Parathyroid adenoma (tissue), 2 donors: ENCODE measurements at regions not wholly inside any gene's neighbourhood (a gene's known extent, or its start where the extent isn't known, plus 50 kb on each side); places are given as distances from the start of the nearest gene placed in this dataset.

Experiments
- H2AFZ ChIP-seq: fragments of 300-600 bp; sonication (generic); one replicate; pipeline ENCODE4 v1.7.0; 2017; ENCODE audit warnings: antibody characterized with exemption, mild to moderate bottlenecking
- H3K27ac ChIP-seq: fragments of 300-600 bp; sonication (generic); one replicate; pipeline ENCODE4 v1.7.0; 2017
- H3K27me3 ChIP-seq: fragments of 300-600 bp; sonication (generic); one replicate; pipeline ENCODE4 v1.7.0; 2017; ENCODE audit warnings: low read length; ENCODE audit not compliant: control insufficient read depth, insufficient read depth
- H3K36me3 ChIP-seq: fragments of 300-600 bp; sonication (generic); one replicate; pipeline ENCODE4 v1.7.0; 2017; ENCODE audit warnings: low read length; ENCODE audit not compliant: control insufficient read depth, insufficient read depth
- H3K4me1 ChIP-seq: fragments of 300-600 bp; sonication (generic); one replicate; pipeline ENCODE4 v1.7.0; 2017; ENCODE audit warnings: control low read depth
- H3K4me2 ChIP-seq: fragments of 300-600 bp; sonication (generic); one replicate; pipeline ENCODE4 v1.7.0; 2017; ENCODE audit warnings: low read length
- H3K4me3 ChIP-seq: fragments of 300-600 bp; sonication (generic); one replicate; pipeline ENCODE4 v1.7.0; 2017; ENCODE audit warnings: low read depth, low read length
- H3K79me2 ChIP-seq: fragments of 300-600 bp; sonication (generic); one replicate; pipeline ENCODE4 v1.7.0; 2017; ENCODE audit warnings: control low read depth
- H3K9ac ChIP-seq: fragments of 300-600 bp; sonication (generic); one replicate; pipeline ENCODE4 v1.7.0; 2017; ENCODE audit warnings: mild to moderate bottlenecking
- H3K9me3 ChIP-seq: fragments of 300-600 bp; sonication (generic); one replicate; pipeline ENCODE4 v1.7.0; 2017; ENCODE audit warnings: low read length; ENCODE audit not compliant: control insufficient read depth
- TF ChIP-seq, protein P1 (sequence below): fragments of 300-600 bp; sonication (generic); IDR thresholded peaks from one replicate; pipeline ENCODE4 v1.7.0; 2017; ENCODE audit warnings: antibody characterized with exemption, mild to moderate bottlenecking
- donor health status: primary hyperparathyroidism.

DNA sequence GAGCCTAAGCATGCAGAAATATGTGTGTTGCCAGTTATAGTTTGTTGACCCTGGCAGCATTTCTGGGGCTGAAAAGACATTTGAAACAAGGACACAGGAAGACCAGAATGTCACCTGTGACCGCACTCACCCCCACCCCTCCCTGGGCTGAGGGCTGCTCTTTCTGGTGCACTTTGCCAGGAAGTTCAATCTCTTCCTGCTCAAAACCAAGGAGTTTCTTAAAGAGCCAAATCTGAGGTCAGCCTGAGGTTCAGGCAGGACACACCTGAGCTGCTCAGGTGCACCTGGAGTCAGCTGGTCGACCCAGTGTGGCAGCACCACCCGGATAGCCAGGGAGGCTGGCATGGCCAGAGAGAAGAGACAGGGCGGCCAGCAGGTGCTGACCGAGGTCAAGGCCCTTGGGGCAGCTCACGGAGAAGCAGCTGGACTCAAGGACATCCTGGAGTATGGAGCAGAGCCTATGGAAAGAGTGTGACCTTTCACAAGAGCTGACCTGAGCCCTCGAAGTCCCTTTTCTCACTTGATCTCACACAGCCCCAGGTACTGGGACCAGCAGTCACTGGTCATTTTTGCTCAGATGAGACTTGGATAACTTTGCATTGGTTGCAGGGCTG lies 376.9 kb upstream of the IRX4 start:
- Histone ChIP-seq H3K4me3 (no peak overlapping the region), H3K9ac (no peak overlapping the region), H3K4me1 (no peaks in the 10 kb centered on the region), H3K27me3 (no peaks in the 10 kb centered on the region), H3K27ac (no peak overlapping the region), H2AFZ (no peak overlapping the region), H3K36me3 (no peaks in the 10 kb centered on the region), H3K79me2 (no peaks in the 10 kb centered on the region), H3K4me2 (no peak overlapping the region), H3K9me3 (no peaks in the 10 kb centered on the region)
- TF ChIP-seq, protein P1, sequence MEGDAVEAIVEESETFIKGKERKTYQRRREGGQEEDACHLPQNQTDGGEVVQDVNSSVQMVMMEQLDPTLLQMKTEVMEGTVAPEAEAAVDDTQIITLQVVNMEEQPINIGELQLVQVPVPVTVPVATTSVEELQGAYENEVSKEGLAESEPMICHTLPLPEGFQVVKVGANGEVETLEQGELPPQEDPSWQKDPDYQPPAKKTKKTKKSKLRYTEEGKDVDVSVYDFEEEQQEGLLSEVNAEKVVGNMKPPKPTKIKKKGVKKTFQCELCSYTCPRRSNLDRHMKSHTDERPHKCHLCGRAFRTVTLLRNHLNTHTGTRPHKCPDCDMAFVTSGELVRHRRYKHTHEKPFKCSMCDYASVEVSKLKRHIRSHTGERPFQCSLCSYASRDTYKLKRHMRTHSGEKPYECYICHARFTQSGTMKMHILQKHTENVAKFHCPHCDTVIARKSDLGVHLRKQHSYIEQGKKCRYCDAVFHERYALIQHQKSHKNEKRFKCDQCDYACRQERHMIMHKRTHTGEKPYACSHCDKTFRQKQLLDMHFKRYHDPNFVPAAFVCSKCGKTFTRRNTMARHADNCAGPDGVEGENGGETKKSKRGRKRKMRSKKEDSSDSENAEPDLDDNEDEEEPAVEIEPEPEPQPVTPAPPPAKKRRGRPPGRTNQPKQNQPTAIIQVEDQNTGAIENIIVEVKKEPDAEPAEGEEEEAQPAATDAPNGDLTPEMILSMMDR = no peak

DNA sequence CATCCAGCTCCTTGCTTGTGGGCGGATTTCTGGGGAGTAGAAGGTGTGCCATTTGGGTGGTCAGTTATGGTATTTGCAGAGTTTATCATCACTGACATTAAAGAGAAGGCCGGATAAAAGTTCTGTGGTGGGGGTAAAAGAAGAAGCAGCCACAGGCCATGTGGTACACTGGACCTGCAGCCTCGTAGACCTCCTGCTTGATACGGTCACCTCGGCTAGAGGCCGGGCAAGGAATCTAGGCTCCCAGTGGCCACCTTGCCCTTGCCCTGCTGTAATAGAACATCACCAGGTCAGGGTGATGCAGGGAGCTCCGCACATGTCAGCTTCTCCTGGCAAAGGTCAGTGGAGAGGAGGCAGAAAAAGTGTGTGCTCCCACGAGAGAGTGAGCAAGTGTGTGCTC lies 376.1 kb upstream of the IRX4 start:
- Histone ChIP-seq H2AFZ (no peak overlapping the region), H3K27ac (no peak overlapping the region), H3K36me3 (no peaks in the 10 kb centered on the region), H3K9ac (no peak overlapping the region), H3K4me2 (no peak overlapping the region), H3K4me1 (no peaks in the 10 kb centered on the region), H3K79me2 (no peaks in the 10 kb centered on the region), H3K4me3 (no peak overlapping the region), H3K27me3 (no peaks in the 10 kb centered on the region), H3K9me3 (no peaks in the 10 kb centered on the region)
- TF ChIP-seq, protein P1 = no peak

DNA sequence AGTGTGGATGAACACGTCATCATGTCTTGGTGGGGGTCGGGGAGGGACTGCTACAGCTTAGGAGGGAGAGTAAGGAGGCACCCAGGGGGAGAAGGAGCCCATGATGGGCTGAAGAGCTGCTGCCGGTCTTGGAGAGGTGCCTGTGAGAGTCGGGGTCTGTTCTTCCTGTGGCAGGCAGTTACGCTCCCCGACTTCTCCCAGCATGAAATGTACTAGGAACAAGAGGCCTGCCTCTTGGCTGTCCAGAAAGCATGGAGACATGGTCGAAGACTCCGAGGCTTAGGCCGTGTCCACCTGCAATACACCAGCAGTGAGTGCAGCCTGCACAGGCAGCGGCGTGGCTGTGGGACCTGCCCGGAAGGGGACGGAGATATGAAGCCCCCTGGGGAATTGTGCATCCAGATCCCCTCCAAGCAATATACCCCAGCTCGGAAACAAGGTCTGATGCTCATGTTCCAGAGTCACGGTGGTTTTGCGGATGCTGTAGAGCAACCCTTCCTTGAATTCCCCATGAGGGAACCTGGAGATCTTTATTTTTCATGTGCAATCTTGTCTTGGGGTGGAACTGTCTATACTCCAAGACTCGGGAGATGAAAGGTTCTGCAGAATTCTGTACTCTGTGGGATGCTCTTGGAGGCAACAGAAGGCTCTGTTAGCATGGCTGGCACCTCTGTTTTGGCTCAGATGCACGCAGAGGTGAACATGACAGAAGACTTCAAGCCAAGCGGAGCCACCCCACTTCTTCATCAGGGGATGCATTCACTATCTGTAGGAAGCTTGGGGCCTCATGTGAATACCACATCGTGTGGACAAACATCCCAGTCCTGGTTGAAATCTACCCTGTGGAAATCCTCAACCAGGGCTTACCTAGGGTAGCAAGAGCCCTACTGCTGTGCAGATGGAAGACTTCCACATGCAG lies 374.9 kb upstream of the IRX4 start:
- no peaks in the 10 kb centered on the region for H3K9me3 ChIP-seq
- H3K4me1 ChIP-seq = no peaks in the 10 kb centered on the region
- no peaks in the 10 kb centered on the region for H3K27me3 ChIP-seq
- no peak overlapping the region for H3K27ac ChIP-seq
- no peak overlapping the region for H3K4me3 ChIP-seq
- H3K79me2 ChIP-seq = no peaks in the 10 kb centered on the region
- H3K36me3 ChIP-seq = no peaks in the 10 kb centered on the region
- no peak overlapping the region for H3K9ac ChIP-seq
- no peak overlapping the region for H3K4me2 ChIP-seq
- no peak overlapping the region for H2AFZ ChIP-seq
- TF ChIP-seq, protein P1 = no peak

DNA sequence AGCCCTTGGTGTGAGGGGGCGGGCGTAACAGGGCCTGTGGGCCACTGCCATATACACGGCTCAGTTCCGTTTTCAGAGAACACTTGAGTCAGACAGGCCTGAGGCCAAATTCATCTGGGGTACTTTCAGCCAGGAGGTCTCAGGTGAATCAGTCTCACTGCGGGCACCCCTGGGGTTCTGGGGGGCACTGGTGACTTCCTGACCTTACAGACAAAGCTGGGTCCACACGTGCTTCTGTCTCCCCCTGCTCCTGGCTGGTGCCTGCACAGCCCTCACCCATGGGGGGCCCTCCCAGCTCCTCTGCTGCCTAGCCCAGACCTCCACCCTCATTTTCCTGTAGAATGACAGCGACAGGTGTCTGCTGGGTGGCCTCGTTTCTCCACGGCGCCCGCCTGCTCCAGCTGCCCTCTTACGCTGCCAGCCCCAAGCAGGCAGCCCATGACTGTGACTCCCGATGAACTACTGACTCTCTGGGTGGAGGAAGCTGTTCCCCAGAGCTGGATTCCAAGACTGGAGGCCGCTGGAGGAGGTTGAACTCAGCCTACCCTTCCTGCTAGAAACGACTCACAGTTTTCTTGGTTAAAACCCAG lies 374.1 kb upstream of the IRX4 start:
- TF ChIP-seq, protein P1 = no peak
- H2AFZ ChIP-seq = no peak overlapping the region
- H3K9ac ChIP-seq = no peak overlapping the region
- H3K4me2 ChIP-seq = no peak overlapping the region
- no peaks in the 10 kb centered on the region for H3K36me3 ChIP-seq
- H3K4me3 ChIP-seq = no peak overlapping the region
- H3K9me3 ChIP-seq = no peaks in the 10 kb centered on the region
- H3K27me3 ChIP-seq = no peaks in the 10 kb centered on the region
- no peaks in the 10 kb centered on the region for H3K4me1 ChIP-seq
- H3K79me2 ChIP-seq = no peaks in the 10 kb centered on the region
- H3K27ac ChIP-seq = no peak overlapping the region
